ENCODE measurements at regions not wholly inside any gene's neighbourhood (a gene's known extent, or its start where the extent isn't known, plus 50 kb on each side); places are given as distances from the start of the nearest gene placed in this dataset.

- TF ChIP-seq CTCF (conservative IDR thresholded peaks at IDR 0.05; ENCODE audit: low read depth, low read length) (no peak), EZH2phosphoT487 (IDR thresholded peaks at IDR 0.05; ENCODE audit: borderline replicate concordance, low read length) (no peak)
Measured at GRCh38 chr12:42749239-42749638, 159.7 kb upstream of the PRICKLE1 start.

All from PC-3 (cell line).